Breast epithelium (tissue), 4 donors: ENCODE measurements at regions not wholly inside any gene's neighbourhood (a gene's known extent, or its start where the extent isn't known, plus 50 kb on each side); places are given as distances from the start of the nearest gene placed in this dataset.
"Not testable (repeated sequence)": the region's sequence is repeated elsewhere in the genome, so short reads cannot be mapped to it uniquely, and the experiment has no call there.

Experiments
- DNase-seq, 2 donors: peaks; one replicate each; pipeline ENCODE4 v3.0.0-alpha.2; 2019; ENCODE audit warnings: low spot score in 2 of 2
- H3K27ac ChIP-seq, 2 donors: fragments of 200-600 bp; sonication (generic) in 1 of 2; one replicate each; pipeline ENCODE4 v1.5.1; 2016 to 2019; ENCODE audit warnings: mild to moderate bottlenecking in 1 of 2
- H3K27me3 ChIP-seq, 2 donors: fragments of 200-600 bp; sonication (generic) in 1 of 2; one replicate each; pipeline versions ENCODE4 v1.5.1 to v1.6.0; 2017 to 2019; ENCODE audit warnings: control low read depth in 1 of 2, mild to moderate bottlenecking in 1 of 2
- H3K36me3 ChIP-seq: fragments of 200-600 bp; one replicate; pipeline ENCODE4 v1.5.1; 2019
- H3K4me1 ChIP-seq, 2 donors: fragments of 200-600 bp; sonication (generic); one replicate each; pipeline ENCODE4 v1.5.1; 2016 to 2019; ENCODE audit warnings: control low read depth in 1 of 2
- H3K4me3 ChIP-seq, 3 donors: fragments of 200-600 bp; sonication (generic); 1 replicate in 2 of 3; 2 replicates in 1 of 3; pipeline ENCODE4 v1.5.1; 2016 to 2019; ENCODE audit warnings: mild to moderate bottlenecking in 3 of 3, moderate library complexity in 2 of 3
- H3K9me3 ChIP-seq, 2 donors: fragments of 200-600 bp; sonication (generic) in 1 of 2; one replicate each; pipeline ENCODE4 v1.5.1; 2016 to 2019; ENCODE audit warnings: control low read depth in 1 of 2
- CTCF ChIP-seq, 3 donors: fragments of 450-650 bp; IDR thresholded peaks; one replicate each; pipeline ENCODE4 v1.5.1; 2016 to 2017; ENCODE audit warnings: antibody characterized with exemption in 3 of 3, mild to moderate bottlenecking in 3 of 3, moderate library complexity in 3 of 3
- POLR2A ChIP-seq: fragments of 450-650 bp; IDR thresholded peaks from one replicate; pipeline ENCODE4 v1.6.1; 2016; ENCODE audit warnings: antibody characterized with exemption, mild to moderate bottlenecking, moderate library complexity
- POLR2AphosphoS5 ChIP-seq, 3 donors: sonication (generic); formaldehyde crosslinking; IDR thresholded peaks; one replicate each; pipeline ENCODE4 v1.6.1; 2017; ENCODE audit warnings: antibody characterized with exemption in 3 of 3
- intact Hi-C: fragments of 100-400 bp; cut with DNase I; formaldehyde crosslinking; loops from one replicate; pipeline ENCODE4 v1.15.1; 2023; ENCODE audit warnings: low total_unique reads

- DNase-seq: no peak
Measured at GRCh38 chr7:112581529-112581928, 100.7 kb downstream of the LSMEM1 start.

GRCh38 chr7:112584290-112584689, 103.5 kb downstream of the LSMEM1 start:
- no peak for TF ChIP-seq CTCF (IDR thresholded peaks at IDR 0.05)
- TF ChIP-seq POLR2AphosphoS5 (IDR thresholded peaks at IDR 0.05): no peak
- TF ChIP-seq POLR2A: no peak
- H3K9me3 ChIP-seq: no peaks in the 10 kb centered on the region
- no peak overlapping the region for H3K27ac ChIP-seq
- no peaks in the 10 kb centered on the region for H3K27me3 ChIP-seq
- intact Hi-C loops: no loop called here
- H3K4me1 ChIP-seq: no peaks in the 10 kb centered on the region
- no peaks in the 10 kb centered on the region for H3K36me3 ChIP-seq
- no peak overlapping the region for H3K4me3 ChIP-seq
- no peak for DNase-seq

More at GRCh38 chr7:112581529-112581928, 100.7 kb downstream of the LSMEM1 start:
- H3K36me3 ChIP-seq: no peaks in the 10 kb centered on the region
- no peaks in the 10 kb centered on the region for H3K27me3 ChIP-seq
- intact Hi-C loops: no loop called here
- no peak for TF ChIP-seq POLR2AphosphoS5 (IDR thresholded peaks at IDR 0.05)
- no peak for TF ChIP-seq CTCF (IDR thresholded peaks at IDR 0.05)
- H3K27ac ChIP-seq: no peak overlapping the region
- no peak overlapping the region for H3K4me3 ChIP-seq
- no peaks in the 10 kb centered on the region for H3K9me3 ChIP-seq
- no peaks in the 10 kb centered on the region for H3K4me1 ChIP-seq

- DNase-seq: no peak
- H3K36me3 ChIP-seq: no peaks in the 10 kb centered on the region
- no peaks in the 10 kb centered on the region for H3K27me3 ChIP-seq
- intact Hi-C loops: no loop called here
- H3K4me3 ChIP-seq: no peak overlapping the region
- H3K4me1 ChIP-seq: no peaks in the 10 kb centered on the region
- no peak for TF ChIP-seq CTCF (IDR thresholded peaks at IDR 0.05)
- no peak for TF ChIP-seq POLR2AphosphoS5 (IDR thresholded peaks at IDR 0.05)
- TF ChIP-seq POLR2A: no peak
- no peaks in the 10 kb centered on the region for H3K9me3 ChIP-seq
- no peak overlapping the region for H3K27ac ChIP-seq
Measured at GRCh38 chr7:112587504-112587903, 106.7 kb downstream of the LSMEM1 start.

- H3K27ac ChIP-seq, H3K36me3 ChIP-seq, intact Hi-C loops, DNase-seq, H3K27me3 ChIP-seq, H3K4me1 ChIP-seq, H3K9me3 ChIP-seq, H3K4me3 ChIP-seq: not testable (repeated sequence)
Measured at GRCh38 chr7:112592565-112593263, 111.9 kb downstream of the LSMEM1 start.

- Histone ChIP-seq H3K4me1 (no peaks in the 10 kb centered on the region), H3K9me3 (no peaks in the 10 kb centered on the region), H3K27me3 (no peaks in the 10 kb centered on the region), H3K36me3 (no peaks in the 10 kb centered on the region), H3K27ac (no peak overlapping the region), H3K4me3 (no peak overlapping the region)
- intact Hi-C loops: no loop called here
- TF ChIP-seq CTCF (IDR thresholded peaks at IDR 0.05) (no peak), POLR2AphosphoS5 (IDR thresholded peaks at IDR 0.05) (no peak), POLR2A (no peak)
- DNase-seq: no peak
Measured at GRCh38 chr7:112594397-112594796, 113.6 kb downstream of the LSMEM1 start.

- Histone ChIP-seq H3K9me3 (no peaks in the 10 kb centered on the region), H3K27ac (no peak overlapping the region), H3K4me1 (no peaks in the 10 kb centered on the region), H3K36me3 (no peaks in the 10 kb centered on the region), H3K4me3 (no peak overlapping the region), H3K27me3 (no peaks in the 10 kb centered on the region)
- intact Hi-C loops: no loop called here
- TF ChIP-seq CTCF (IDR thresholded peaks at IDR 0.05) (no peak), POLR2AphosphoS5 (IDR thresholded peaks at IDR 0.05) (no peak), POLR2A (no peak)
- no peak for DNase-seq
Measured at GRCh38 chr7:112596260-112596659, 115.5 kb downstream of the LSMEM1 start.
